Neuronal stem cell (in vitro differentiated cells): ENCODE measurements at regions not wholly inside any gene's neighbourhood (a gene's known extent, or its start where the extent isn't known, plus 50 kb on each side); places are given as distances from the start of the nearest gene placed in this dataset.

Experiments
- DNase-seq: peaks from one replicate; pipeline ENCODE4 v3.0.0-alpha.2; 2013; ENCODE audit warnings: low spot score
- H2AFZ ChIP-seq: one replicate; pipeline ENCODE4 v1.6.1; 2013; ENCODE audit warnings: mild to moderate bottlenecking, low read length, inconsistent platforms
- H2AK5ac ChIP-seq: 2 replicates; pipeline ENCODE4 v1.6.1; 2013; ENCODE audit warnings: low read depth, mild to moderate bottlenecking, inconsistent platforms, low read length, moderate library complexity, mixed read lengths
- H2BK120ac ChIP-seq: 2 replicates; pipeline ENCODE4 v1.6.1; 2013; ENCODE audit warnings: low read depth, mild to moderate bottlenecking, inconsistent platforms, low read length, moderate library complexity, mixed read lengths
- H2BK12ac ChIP-seq: one replicate; pipeline ENCODE4 v1.6.1; 2013; ENCODE audit warnings: low read length, inconsistent platforms
- H2BK15ac ChIP-seq: 2 replicates; pipeline ENCODE4 v1.6.1; 2013; ENCODE audit warnings: mild to moderate bottlenecking, low read length, inconsistent platforms, mixed read lengths
- H2BK5ac ChIP-seq: one replicate; pipeline ENCODE4 v1.6.1; 2013; ENCODE audit warnings: inconsistent platforms, mild to moderate bottlenecking, low read length, moderate library complexity
- H3K14ac ChIP-seq: one replicate; pipeline ENCODE4 v1.6.1; 2013; ENCODE audit warnings: low read length, inconsistent platforms
- H3K18ac ChIP-seq: 2 replicates; pipeline ENCODE4 v1.6.1; 2013; ENCODE audit warnings: low read length, inconsistent platforms
- H3K23ac ChIP-seq: 2 replicates; pipeline ENCODE4 v1.6.1; 2013; ENCODE audit warnings: low read depth, mild to moderate bottlenecking, mixed read lengths, low read length, inconsistent platforms; ENCODE audit not compliant: poor library complexity
- H3K27ac ChIP-seq: replicated peaks from 3 replicates; pipeline ENCODE4 v1.5.1; 2013; ENCODE audit warnings: low read length, inconsistent platforms
- H3K27me3 ChIP-seq, 3 experiments: 2 replicates each; pipeline ENCODE4 v1.6.1; 2013; ENCODE audit warnings: low read length in 3 of 3, mild to moderate bottlenecking in 2 of 3, inconsistent platforms in 1 of 3, low read depth in 1 of 3, mixed read lengths in 1 of 3, moderate library complexity in 1 of 3; ENCODE audit not compliant: control insufficient read depth in 3 of 3, insufficient read depth in 3 of 3
- H3K36me3 ChIP-seq, 2 donors: replicated peaks in 1 of 2; 2 replicates each; pipeline ENCODE4 v1.6.1; 2013; ENCODE audit warnings: low read length in 2 of 2; ENCODE audit not compliant: control insufficient read depth in 2 of 2, insufficient read depth in 2 of 2
- H3K4ac ChIP-seq: 2 replicates; pipeline ENCODE4 v1.6.1; 2013; ENCODE audit warnings: inconsistent platforms, mild to moderate bottlenecking, low read length, moderate library complexity
- H3K4me1 ChIP-seq, 2 donors: 1 replicate in 1 of 2; 2 replicates in 1 of 2; pipeline ENCODE4 v1.6.1; 2013; ENCODE audit warnings: low read length in 2 of 2, low read depth in 1 of 2; ENCODE audit not compliant: control insufficient read depth in 2 of 2, insufficient read depth in 1 of 2
- H3K4me2 ChIP-seq: one replicate; pipeline ENCODE4 v1.6.1; 2013; ENCODE audit warnings: mild to moderate bottlenecking, low read length, inconsistent platforms; ENCODE audit not compliant: insufficient read depth, poor library complexity, severe bottlenecking
- H3K4me3 ChIP-seq, 2 donors: 2 replicates each; pipeline ENCODE4 v1.5.1; 2013; ENCODE audit warnings: low read length in 2 of 2, mild to moderate bottlenecking in 2 of 2, inconsistent platforms in 1 of 2, moderate library complexity in 1 of 2
- H3K79me1 ChIP-seq: one replicate; pipeline ENCODE4 v1.6.1; 2013; ENCODE audit warnings: low read depth, mild to moderate bottlenecking, inconsistent platforms, low read length, moderate library complexity
- H3K9ac ChIP-seq: one replicate; pipeline ENCODE4 v1.6.1; 2013; ENCODE audit warnings: mild to moderate bottlenecking, low read depth, low read length, inconsistent platforms; ENCODE audit not compliant: poor library complexity
- H3K9me3 ChIP-seq, 2 donors: replicated peaks in 1 of 2; 2 replicates each; pipeline versions ENCODE3 to v1.6.1; 2013; ENCODE audit warnings: low read length in 2 of 2, mild to moderate bottlenecking in 2 of 2, inconsistent platforms in 1 of 2, low read depth in 1 of 2, mixed read lengths in 1 of 2, moderate library complexity in 1 of 2; ENCODE audit not compliant: control insufficient read depth in 2 of 2, insufficient read depth in 1 of 2
- H4K8ac ChIP-seq: one replicate; pipeline ENCODE4 v1.6.1; 2013; ENCODE audit warnings: low read depth, mild to moderate bottlenecking, inconsistent platforms, low read length, moderate library complexity
- H4K91ac ChIP-seq: one replicate; pipeline ENCODE4 v1.6.1; 2013; ENCODE audit warnings: low read length, low read depth, mild to moderate bottlenecking, inconsistent platforms; ENCODE audit not compliant: poor library complexity
- WGBS, 2 donors: extraction: QIAGEN DNeasy Blood & Tissue Kit; methylation state at CpG; one replicate each; pipeline ENCODE4 v1.1.7; 2013; ENCODE audit warnings: missing lambda C conversion rate in 2 of 2, mixed read lengths in 1 of 2; ENCODE audit not compliant: insufficient read length in 2 of 2, insufficient replicate concordance in 1 of 2; ENCODE audit errors: extremely low coverage in 2 of 2; 5-methylcytosine and 5-hydroxymethylcytosine counted together

GRCh38 chr14:42856106-42856505, 1249.4 kb downstream of the LRFN5 start:
- H3K14ac ChIP-seq: no peak overlapping the region
- H3K9ac ChIP-seq: no peak overlapping the region
- H3K9me3 ChIP-seq: no peaks in the 10 kb centered on the region
- no peaks in the 10 kb centered on the region for H3K27me3 ChIP-seq
- no CpG with 5 or more reads among the region's 1 CpG for WGBS, 2 donors
- H3K79me1 ChIP-seq: no peaks in the 10 kb centered on the region
- no peak overlapping the region for H4K91ac ChIP-seq
- no peak overlapping the region for H3K4ac ChIP-seq
- H2BK5ac ChIP-seq: no peak overlapping the region
- H3K4me2 ChIP-seq: no peak overlapping the region
- H4K8ac ChIP-seq: no peak overlapping the region
- no peaks in the 10 kb centered on the region for H3K4me1 ChIP-seq
- no peak overlapping the region for H2BK15ac ChIP-seq
- H3K18ac ChIP-seq: no peak overlapping the region
- no peak overlapping the region for H2BK12ac ChIP-seq
- H2AFZ ChIP-seq: no peak overlapping the region
- no peak for DNase-seq
- no peak overlapping the region for H2BK120ac ChIP-seq
- H2AK5ac ChIP-seq: no peak overlapping the region
- H3K27ac ChIP-seq: no peak overlapping the region
- no peak overlapping the region for H3K4me3 ChIP-seq
- no peak overlapping the region for H3K23ac ChIP-seq
- H3K36me3 ChIP-seq: no peaks in the 10 kb centered on the region

- H3K23ac ChIP-seq: no peak overlapping the region
- no peak overlapping the region for H4K8ac ChIP-seq
- H3K4me1 ChIP-seq: no peaks in the 10 kb centered on the region
- no peak overlapping the region for H2BK12ac ChIP-seq
- no peak overlapping the region for H3K27ac ChIP-seq
- H3K36me3 ChIP-seq: no peaks in the 10 kb centered on the region
- H2BK15ac ChIP-seq: no peak overlapping the region
- peak overlapping the region; percentile 75 for H2AFZ ChIP-seq
- no peak overlapping the region for H3K4me2 ChIP-seq
- no peak overlapping the region for H3K18ac ChIP-seq
- H3K79me1 ChIP-seq: no peaks in the 10 kb centered on the region
- H3K9ac ChIP-seq: no peak overlapping the region
- no peak overlapping the region for H2BK120ac ChIP-seq
- H3K9me3 ChIP-seq: no peaks in the 10 kb centered on the region
- H2BK5ac ChIP-seq: no peak overlapping the region
- no peaks in the 10 kb centered on the region for H3K27me3 ChIP-seq
- H3K4ac ChIP-seq: no peak overlapping the region
- no peak overlapping the region for H4K91ac ChIP-seq
- H3K14ac ChIP-seq: no peak overlapping the region
- no CpG with 5 or more reads among the region's 1 CpG for WGBS, 2 donors
- no peak overlapping the region for H3K4me3 ChIP-seq
- no peak overlapping the region for H2AK5ac ChIP-seq
- DNase-seq: no peak
Observed at GRCh38 chr14:42855085-42855484, 1248.4 kb downstream of the LRFN5 start.

GRCh38 chr14:42854061-42854460, 1247.4 kb downstream of the LRFN5 start:
- Histone ChIP-seq H4K91ac (no peak overlapping the region), H3K27me3 (no peaks in the 10 kb centered on the region), H3K4me3 (no peak overlapping the region), H3K9ac (no peak overlapping the region), H2BK120ac (no peak overlapping the region), H2BK15ac (no peak overlapping the region), H2BK12ac (no peak overlapping the region), H3K18ac (no peak overlapping the region), H3K23ac (no peak overlapping the region), H3K4me1 (no peaks in the 10 kb centered on the region), H3K36me3 (no peaks in the 10 kb centered on the region), H2AK5ac (no peak overlapping the region), H3K4ac (no peak overlapping the region), H4K8ac (no peak overlapping the region), H3K27ac (no peak overlapping the region), H2BK5ac (no peak overlapping the region), H3K79me1 (no peaks in the 10 kb centered on the region), H2AFZ (no peak overlapping the region), H3K14ac (no peak overlapping the region), H3K4me2 (no peak overlapping the region), H3K9me3 (no peaks in the 10 kb centered on the region)
- no peak for DNase-seq
- WGBS, 2 donors: no CpG with 5 or more reads among the region's 2 CpGs

GRCh38 chr14:42848652-42849051, 1242.0 kb downstream of the LRFN5 start:
- H3K4me1 ChIP-seq: no peaks in the 10 kb centered on the region
- no peak overlapping the region for H2AK5ac ChIP-seq

More at GRCh38 chr14:42848652-42849051, 1242.0 kb downstream of the LRFN5 start:
- Histone ChIP-seq H3K4me2 (no peak overlapping the region), H3K18ac (no peak overlapping the region), H2BK15ac (no peak overlapping the region), H3K27ac (no peak overlapping the region), H2AFZ (no peak overlapping the region), H3K9ac (no peak overlapping the region), H2BK5ac (no peak overlapping the region), H3K79me1 (no peaks in the 10 kb centered on the region), H4K91ac (no peak overlapping the region), H3K9me3 (no peaks in the 10 kb centered on the region), H3K36me3 (no peaks in the 10 kb centered on the region), H3K4me3 (no peak overlapping the region), H3K27me3 (no peaks in the 10 kb centered on the region), H3K4ac (no peak overlapping the region), H3K14ac (no peak overlapping the region), H4K8ac (no peak overlapping the region), H2BK120ac (no peak overlapping the region), H3K23ac (no peak overlapping the region), H2BK12ac (no peak overlapping the region)
- no peak for DNase-seq
- no CpG with 5 or more reads among the region's 1 CpG for WGBS, 2 donors
